Left lung (tissue), 4 donors: ENCODE measurements at regions not wholly inside any gene's neighbourhood (a gene's known extent, or its start where the extent isn't known, plus 50 kb on each side); places are given as distances from the start of the nearest gene placed in this dataset.

Source experiments
- ATAC-seq: fragments of 200-7000 bp; cut with Tn5 transposase; one replicate; pipeline ENCODE4 v1.9.1; 2020; ENCODE audit warnings: moderate library complexity
- DNase-seq, 4 donors: peaks; one replicate each; pipeline ENCODE4 v3.0.0-alpha.2; 2013 to 2020
- H3K27ac ChIP-seq, 2 donors: fragments of 200-600 bp; sonication (generic) in 1 of 2; one replicate each; pipeline versions ENCODE4 v1.5.0 to v1.8.0; 2020 to 2021
- H3K27me3 ChIP-seq, 2 donors: fragments of 200-600 bp; sonication (generic) in 1 of 2; one replicate each; pipeline versions ENCODE4 v1.5.0 to v1.8.0; 2020 to 2021
- H3K36me3 ChIP-seq, 2 donors: fragments of 200-600 bp; sonication (generic) in 1 of 2; one replicate each; pipeline versions ENCODE4 v1.5.0 to v1.8.0; 2020 to 2021
- H3K4me1 ChIP-seq, 2 donors: fragments of 200-600 bp; one replicate each; pipeline ENCODE4 v1.8.0; 2021
- H3K4me3 ChIP-seq, 2 donors: fragments of 200-600 bp; sonication (generic) in 1 of 2; one replicate each; pipeline versions ENCODE4 v1.5.0 to v1.8.0; 2020 to 2021; ENCODE audit warnings: mild to moderate bottlenecking in 1 of 2
- H3K9me3 ChIP-seq, 2 donors: fragments of 200-600 bp; sonication (generic) in 1 of 2; one replicate each; pipeline versions ENCODE4 v1.5.0 to v1.8.0; 2020 to 2021
- intact Hi-C, 2 donors: fragments of 100-400 bp; cut with DNase I; formaldehyde crosslinking; loops; one replicate each; pipeline versions ENCODE4 v1.11.2 to v1.14.2; 2022
- TF ChIP-seq, protein P1 (sequence below), 2 donors: fragments of 200-600 bp; sonication (generic) in 1 of 2; IDR thresholded peaks; one replicate each; pipeline versions ENCODE4 v1.5.0 to v1.8.0; 2021; ENCODE audit warnings: antibody characterized with exemption in 2 of 2
- donor health status: DM: no; HTN: yes; CAD: no.
- donor health status: DM: no; HTN: no; CAD: no.

DNA sequence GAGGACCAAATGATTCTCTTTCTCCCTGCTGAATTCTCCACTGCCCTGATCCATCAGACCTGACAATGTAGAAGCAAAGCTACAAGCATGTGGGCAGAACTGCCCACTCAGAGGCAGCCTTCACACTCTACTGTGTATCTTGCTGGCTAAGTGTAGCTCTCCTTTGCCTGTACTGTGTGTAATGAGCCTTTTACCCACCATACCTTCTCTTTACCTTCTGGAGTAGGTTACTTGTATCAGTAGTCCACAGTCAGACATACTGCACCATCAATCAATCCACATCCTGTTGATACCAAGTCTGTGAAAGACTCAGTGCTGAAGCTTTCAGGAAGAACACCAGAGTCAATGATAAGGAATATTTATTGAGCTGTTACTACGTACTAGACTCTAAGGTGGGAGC, 440.7 kb upstream of the ARHGEF26 start:
- intact Hi-C loops: no loop called here
- no peak for ATAC-seq
- Histone ChIP-seq H3K36me3 (no peaks in the 10 kb centered on the region), H3K4me3 (no peak overlapping the region), H3K4me1 (no peaks in the 10 kb centered on the region), H3K27me3 (no peaks in the 10 kb centered on the region), H3K27ac (no peak overlapping the region), H3K9me3 (no peaks in the 10 kb centered on the region)
- TF ChIP-seq, protein P1, sequence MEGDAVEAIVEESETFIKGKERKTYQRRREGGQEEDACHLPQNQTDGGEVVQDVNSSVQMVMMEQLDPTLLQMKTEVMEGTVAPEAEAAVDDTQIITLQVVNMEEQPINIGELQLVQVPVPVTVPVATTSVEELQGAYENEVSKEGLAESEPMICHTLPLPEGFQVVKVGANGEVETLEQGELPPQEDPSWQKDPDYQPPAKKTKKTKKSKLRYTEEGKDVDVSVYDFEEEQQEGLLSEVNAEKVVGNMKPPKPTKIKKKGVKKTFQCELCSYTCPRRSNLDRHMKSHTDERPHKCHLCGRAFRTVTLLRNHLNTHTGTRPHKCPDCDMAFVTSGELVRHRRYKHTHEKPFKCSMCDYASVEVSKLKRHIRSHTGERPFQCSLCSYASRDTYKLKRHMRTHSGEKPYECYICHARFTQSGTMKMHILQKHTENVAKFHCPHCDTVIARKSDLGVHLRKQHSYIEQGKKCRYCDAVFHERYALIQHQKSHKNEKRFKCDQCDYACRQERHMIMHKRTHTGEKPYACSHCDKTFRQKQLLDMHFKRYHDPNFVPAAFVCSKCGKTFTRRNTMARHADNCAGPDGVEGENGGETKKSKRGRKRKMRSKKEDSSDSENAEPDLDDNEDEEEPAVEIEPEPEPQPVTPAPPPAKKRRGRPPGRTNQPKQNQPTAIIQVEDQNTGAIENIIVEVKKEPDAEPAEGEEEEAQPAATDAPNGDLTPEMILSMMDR (IDR thresholded peaks at IDR 0.05): no peak
- no peak for DNase-seq

DNA sequence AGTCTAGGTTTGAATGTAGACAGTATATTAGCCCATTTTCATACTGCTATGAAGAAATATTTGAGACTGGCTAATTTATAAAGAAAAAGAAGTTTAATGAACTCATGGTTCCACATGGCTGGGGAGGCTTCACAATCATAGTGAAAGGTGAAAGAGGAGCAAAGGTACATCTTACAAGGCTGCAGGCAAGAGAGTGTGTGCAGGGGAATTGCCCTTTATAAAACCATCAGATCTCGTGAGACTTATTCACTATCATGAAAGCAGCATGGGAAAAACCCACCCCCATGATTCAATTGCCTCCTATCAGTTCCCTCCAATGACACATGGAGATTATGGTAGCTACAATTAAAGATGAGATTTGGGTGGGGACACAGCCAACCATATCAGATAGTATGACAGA, 440.1 kb upstream of the ARHGEF26 start:
- Histone ChIP-seq H3K27ac (no peak overlapping the region), H3K4me3 (no peak overlapping the region), H3K27me3 (no peaks in the 10 kb centered on the region), H3K9me3 (no peaks in the 10 kb centered on the region), H3K36me3 (no peaks in the 10 kb centered on the region), H3K4me1 (no peaks in the 10 kb centered on the region)
- no peak for DNase-seq
- TF ChIP-seq, protein P1 (IDR thresholded peaks at IDR 0.05): no peak
- intact Hi-C loops: no loop called here
- no peak for ATAC-seq

DNA sequence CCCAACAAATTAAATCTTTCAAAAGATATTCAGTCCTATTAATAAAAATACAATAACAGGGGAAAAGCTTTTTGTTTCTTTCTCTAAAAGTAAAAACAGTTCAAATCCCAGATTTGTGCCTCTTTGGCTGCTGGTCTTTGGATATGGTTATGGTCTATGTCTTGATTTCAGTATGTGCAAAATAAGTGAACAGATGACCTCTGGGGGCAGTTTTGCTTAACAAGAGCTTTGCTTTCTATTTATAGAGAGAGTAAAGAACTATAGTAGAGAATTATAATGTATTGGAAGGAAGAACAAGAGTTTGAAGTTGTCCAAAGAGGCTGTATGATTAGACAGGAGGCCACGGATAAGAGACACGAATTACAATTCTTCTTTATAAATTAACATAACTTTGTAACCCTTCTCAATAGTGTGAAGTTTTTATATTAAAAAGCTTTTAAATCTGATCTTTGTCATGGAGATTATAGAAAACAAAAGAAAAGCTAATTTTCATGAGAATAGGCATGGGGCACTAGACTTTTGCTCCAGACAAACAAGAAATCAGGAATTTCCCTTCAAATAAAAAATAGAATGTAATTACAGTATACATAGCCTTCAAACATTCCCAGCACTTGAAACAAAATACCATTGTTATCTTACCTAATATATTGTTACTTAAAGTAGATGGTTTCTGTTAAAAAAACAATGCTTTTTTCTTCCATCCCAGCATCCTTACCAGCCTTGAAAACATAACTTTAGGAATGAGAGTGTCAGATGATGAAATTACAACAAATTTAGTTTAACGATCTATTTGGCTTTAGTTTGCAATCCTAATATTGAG, 432.7 kb upstream of the ARHGEF26 start:
- H3K4me3 ChIP-seq: no peak overlapping the region

DNA sequence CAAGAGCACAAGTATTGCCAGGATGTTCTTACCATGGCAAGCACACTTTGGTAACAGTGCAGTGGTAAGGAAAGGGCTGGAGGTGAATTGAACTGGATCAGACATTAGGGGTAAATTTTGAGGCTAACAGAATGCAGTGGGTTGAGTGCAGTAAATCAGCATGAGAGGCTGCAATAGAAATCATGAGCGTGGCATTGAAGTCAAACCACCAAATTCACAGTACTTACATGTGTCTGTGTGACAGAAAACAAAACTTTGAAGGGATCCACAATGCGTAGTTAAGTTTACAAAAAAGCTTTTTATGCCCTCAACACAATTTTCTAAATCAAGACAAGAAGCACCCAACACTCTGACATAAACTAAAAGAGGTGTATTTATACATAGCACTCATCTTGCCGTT, 428.0 kb upstream of the ARHGEF26 start:
- Histone ChIP-seq H3K36me3 (no peaks in the 10 kb centered on the region), H3K9me3 (no peaks in the 10 kb centered on the region), H3K4me3 (no peak overlapping the region), H3K4me1 (no peaks in the 10 kb centered on the region), H3K27me3 (no peaks in the 10 kb centered on the region), H3K27ac (no peak overlapping the region)
- TF ChIP-seq, protein P1 (IDR thresholded peaks at IDR 0.05): no peak
- DNase-seq (no peak), ATAC-seq (no peak)
- intact Hi-C loops: no loop called here

More for the DNA sequence above, 432.7 kb upstream of the ARHGEF26 start:
- no peaks in the 10 kb centered on the region for H3K4me1 ChIP-seq
- H3K27me3 ChIP-seq: no peaks in the 10 kb centered on the region
- TF ChIP-seq, protein P1 (IDR thresholded peaks at IDR 0.05): no peak
- DNase-seq: no peak
- no peaks in the 10 kb centered on the region for H3K36me3 ChIP-seq
- intact Hi-C loops: no loop called here
- no peak overlapping the region for H3K27ac ChIP-seq
- H3K9me3 ChIP-seq: no peaks in the 10 kb centered on the region
- ATAC-seq: no peak

DNA sequence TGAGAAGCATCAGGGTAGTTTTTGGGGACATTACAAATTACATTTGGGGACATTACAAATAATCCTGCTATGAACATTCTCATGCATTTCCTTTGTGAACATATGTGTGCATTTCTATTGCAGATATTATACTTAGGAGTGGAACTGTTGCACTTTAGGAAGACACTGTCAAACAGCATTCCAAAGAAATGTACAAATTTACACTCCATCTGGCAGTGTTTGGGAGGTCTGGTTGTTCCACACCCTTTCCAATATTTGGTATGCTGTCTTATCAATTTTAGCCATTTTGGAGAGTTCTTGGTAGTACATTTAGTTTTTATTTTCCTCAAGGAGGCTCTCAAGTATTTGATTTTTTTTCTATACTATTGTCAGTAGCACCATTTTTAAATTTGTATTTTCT, 419.1 kb upstream of the ARHGEF26 start:
- TF ChIP-seq, protein P1 (IDR thresholded peaks at IDR 0.05): no peak
- no peaks in the 10 kb centered on the region for H3K9me3 ChIP-seq
- ATAC-seq (no peak), DNase-seq (no peak)
- H3K27me3 ChIP-seq: no peaks in the 10 kb centered on the region
- H3K36me3 ChIP-seq: no peaks in the 10 kb centered on the region
- no peak overlapping the region for H3K4me3 ChIP-seq
- intact Hi-C loops: no loop called here
- H3K27ac ChIP-seq: no peak overlapping the region
- H3K4me1 ChIP-seq: no peaks in the 10 kb centered on the region
